Fibroblast of mammary gland (primary cell): ENCODE measurements at regions not wholly inside any gene's neighbourhood (a gene's known extent, or its start where the extent isn't known, plus 50 kb on each side); places are given as distances from the start of the nearest gene placed in this dataset.

ENCODE experiments used
- DNase-seq: peaks from one replicate; pipeline ENCODE4 v3.0.0-alpha.2; 2010; ENCODE audit warnings: low read depth
- H3K4me3 ChIP-seq: 2 replicates; pipeline ENCODE4 v1.5.1; 2011; ENCODE audit warnings: low read depth, mild to moderate bottlenecking, low read length, moderate library complexity; ENCODE audit not compliant: control insufficient read depth
- CTCF ChIP-seq: conservative IDR thresholded peaks from 2 replicates; pipeline ENCODE4 v1.5.1; 2011; ENCODE audit warnings: low read depth, low read length, inconsistent platforms; ENCODE audit not compliant: control insufficient read depth, insufficient read depth

- no peak for TF ChIP-seq CTCF
- no peak overlapping the region for H3K4me3 ChIP-seq
- DNase-seq = no peak
Observed at GRCh38 chr7:22962775-22963350, 51.1 kb downstream of the HYCC1 start.

GRCh38 chr7:22958742-22959141 is 55.2 kb downstream of the HYCC1 start:
- DNase-seq = no peak
- no peak for TF ChIP-seq CTCF
- no peak overlapping the region for H3K4me3 ChIP-seq

GRCh38 chr7:22954251-22954650 is 59.7 kb downstream of the HYCC1 start:
- no peak overlapping the region for H3K4me3 ChIP-seq
- no peak for TF ChIP-seq CTCF
- DNase-seq = no peak

- no peak for TF ChIP-seq CTCF
- H3K4me3 ChIP-seq = no peak overlapping the region
- no peak for DNase-seq
Observed at GRCh38 chr7:22952306-22953015, 61.5 kb downstream of the HYCC1 start.

GRCh38 chr7:22949944-22950343 is 64.0 kb downstream of the HYCC1 start:
- no peak for DNase-seq
- peak; percentile 18 for TF ChIP-seq CTCF
- no peak overlapping the region for H3K4me3 ChIP-seq

- DNase-seq = no peak
- TF ChIP-seq CTCF = no peak
- no peak overlapping the region for H3K4me3 ChIP-seq
Observed at GRCh38 chr7:22949221-22949620, 64.7 kb downstream of the HYCC1 start.
